OCI-LY1 (cell line): ENCODE measurements at regions not wholly inside any gene's neighbourhood (a gene's known extent, or its start where the extent isn't known, plus 50 kb on each side); places are given as distances from the start of the nearest gene placed in this dataset.

Source experiments
- H2AFZ ChIP-seq: fragments of 200-600 bp; sonication (generic), shearing (Covaris generic); 2 replicates; pipeline ENCODE4 v1.6.0; 2014; ENCODE audit warnings: antibody characterized with exemption, mild to moderate bottlenecking, low read length
- H3F3A ChIP-seq: fragments of 200-600 bp; sonication (generic), shearing (Covaris generic); 2 replicates; pipeline ENCODE4 v1.6.0; 2014; ENCODE audit warnings: mild to moderate bottlenecking, antibody characterized with exemption, low read length, moderate library complexity; ENCODE audit not compliant: insufficient read depth
- H3K27ac ChIP-seq: fragments of 200-600 bp; sonication (generic); 2 replicates; pipeline ENCODE4 v1.5.1; 2014; ENCODE audit warnings: low read length, mixed run types, mild to moderate bottlenecking, low read depth; ENCODE audit not compliant: poor library complexity, severe bottlenecking
- H3K27me3 ChIP-seq: fragments of 200-600 bp; sonication (generic); 2 replicates; pipeline ENCODE4 v1.6.0; 2014; ENCODE audit warnings: antibody characterized with exemption, mild to moderate bottlenecking, low read length, moderate library complexity; ENCODE audit not compliant: insufficient read depth
- H3K36me3 ChIP-seq: fragments of 200-600 bp; sonication (generic); 2 replicates; pipeline ENCODE4 v1.6.1; 2014; ENCODE audit warnings: mild to moderate bottlenecking, antibody characterized with exemption, low read length, moderate library complexity, mixed read lengths; ENCODE audit not compliant: insufficient read depth
- H3K4me1 ChIP-seq: fragments of 200-600 bp; sonication (generic); 2 replicates; pipeline ENCODE4 v1.5.1; 2014; ENCODE audit warnings: mild to moderate bottlenecking, low read length, moderate library complexity; ENCODE audit not compliant: insufficient read depth, severe bottlenecking
- H3K4me2 ChIP-seq: fragments of 200-600 bp; sonication (generic), shearing (Covaris generic); 2 replicates; pipeline ENCODE4 v1.6.1; 2014; ENCODE audit warnings: low read length
- H3K4me3 ChIP-seq: fragments of 200-600 bp; sonication (generic); 2 replicates; pipeline ENCODE4 v1.5.1; 2014; ENCODE audit warnings: low read length, low read depth, mild to moderate bottlenecking, mixed read lengths; ENCODE audit not compliant: poor library complexity, severe bottlenecking
- H3K79me2 ChIP-seq: fragments of 200-600 bp; shearing (Covaris generic); 2 replicates; pipeline ENCODE4 v1.6.1; 2016; ENCODE audit warnings: mixed run types, low read length, mixed read lengths; ENCODE audit not compliant: insufficient read depth
- H3K9ac ChIP-seq: fragments of 200-600 bp; sonication (generic), shearing (Covaris generic); 2 replicates; pipeline ENCODE4 v1.6.1; 2014; ENCODE audit warnings: mild to moderate bottlenecking, low read length, mixed read lengths
- H3K9me2 ChIP-seq: fragments of 200-600 bp; sonication (generic), shearing (Covaris generic); 2 replicates; pipeline ENCODE4 v1.6.1; 2014; ENCODE audit warnings: low read depth, mild to moderate bottlenecking, low read length, mixed read lengths
- H3K9me3 ChIP-seq: fragments of 200-600 bp; shearing (Covaris generic); 2 replicates; pipeline ENCODE4 v1.6.1; 2014; ENCODE audit warnings: low read length, mixed read lengths
- H4K20me1 ChIP-seq: fragments of 200-600 bp; sonication (generic), shearing (Covaris generic); 2 replicates; pipeline ENCODE4 v1.6.0; 2016; ENCODE audit warnings: mild to moderate bottlenecking, low read length; ENCODE audit not compliant: insufficient read depth
- EZH2 ChIP-seq: fragments of 200-600 bp; sonication (generic), shearing (Covaris generic); IDR thresholded peaks from 2 replicates; pipeline ENCODE4 v1.8.0; 2017; ENCODE audit warnings: borderline replicate concordance, mixed run types, mild to moderate bottlenecking, antibody characterized with exemption, low read length, moderate library complexity, mixed read lengths
- TF ChIP-seq, protein P1 (sequence below): fragments of 200-600 bp; sonication (generic), shearing (Covaris generic); IDR thresholded peaks from 2 replicates; pipeline ENCODE4 v1.5.1; 2017; ENCODE audit warnings: mild to moderate bottlenecking, antibody characterized with exemption, low read length, moderate library complexity, mixed read lengths

GRCh38 chr17:5678171-5678570 is 93.9 kb upstream of the NLRP1 start:
- H3K9me3 ChIP-seq = no peaks in the 10 kb centered on the region
- TF ChIP-seq EZH2 = no peak
- TF ChIP-seq, protein P1, sequence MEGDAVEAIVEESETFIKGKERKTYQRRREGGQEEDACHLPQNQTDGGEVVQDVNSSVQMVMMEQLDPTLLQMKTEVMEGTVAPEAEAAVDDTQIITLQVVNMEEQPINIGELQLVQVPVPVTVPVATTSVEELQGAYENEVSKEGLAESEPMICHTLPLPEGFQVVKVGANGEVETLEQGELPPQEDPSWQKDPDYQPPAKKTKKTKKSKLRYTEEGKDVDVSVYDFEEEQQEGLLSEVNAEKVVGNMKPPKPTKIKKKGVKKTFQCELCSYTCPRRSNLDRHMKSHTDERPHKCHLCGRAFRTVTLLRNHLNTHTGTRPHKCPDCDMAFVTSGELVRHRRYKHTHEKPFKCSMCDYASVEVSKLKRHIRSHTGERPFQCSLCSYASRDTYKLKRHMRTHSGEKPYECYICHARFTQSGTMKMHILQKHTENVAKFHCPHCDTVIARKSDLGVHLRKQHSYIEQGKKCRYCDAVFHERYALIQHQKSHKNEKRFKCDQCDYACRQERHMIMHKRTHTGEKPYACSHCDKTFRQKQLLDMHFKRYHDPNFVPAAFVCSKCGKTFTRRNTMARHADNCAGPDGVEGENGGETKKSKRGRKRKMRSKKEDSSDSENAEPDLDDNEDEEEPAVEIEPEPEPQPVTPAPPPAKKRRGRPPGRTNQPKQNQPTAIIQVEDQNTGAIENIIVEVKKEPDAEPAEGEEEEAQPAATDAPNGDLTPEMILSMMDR = no peak

GRCh38 chr17:5680766-5681165 is 96.5 kb upstream of the NLRP1 start:
- Histone ChIP-seq H3K9me2 (no peaks in the 10 kb centered on the region), H3K4me1 (no peaks in the 10 kb centered on the region), H3K27me3 (no peaks in the 10 kb centered on the region; the same call in 1 of the 2 replicates), H3K36me3 (no peaks in the 10 kb centered on the region), H3F3A (no peaks in the 10 kb centered on the region), H3K27ac (no peak overlapping the region), H3K9me3 (no peaks in the 10 kb centered on the region), H3K9ac (no peak overlapping the region), H4K20me1 (no peaks in the 10 kb centered on the region), H3K4me3 (no peak overlapping the region), H3K4me2 (no peak overlapping the region), H3K79me2 (no peaks in the 10 kb centered on the region), H2AFZ (no peak overlapping the region)
- no peak for TF ChIP-seq EZH2
- TF ChIP-seq, protein P1 = no peak

More at GRCh38 chr17:5678171-5678570, 93.9 kb upstream of the NLRP1 start:
- H4K20me1 ChIP-seq = no peaks in the 10 kb centered on the region
- no peaks in the 10 kb centered on the region for H3K4me1 ChIP-seq
- no peak overlapping the region for H3K27ac ChIP-seq
- no peaks in the 10 kb centered on the region for H3K27me3 ChIP-seq
- H3F3A ChIP-seq = no peaks in the 10 kb centered on the region
- no peak overlapping the region for H3K9ac ChIP-seq
- no peaks in the 10 kb centered on the region for H3K79me2 ChIP-seq
- H2AFZ ChIP-seq = no peak overlapping the region
- H3K4me3 ChIP-seq = no peak overlapping the region
- H3K9me2 ChIP-seq = no peaks in the 10 kb centered on the region
- no peaks in the 10 kb centered on the region for H3K36me3 ChIP-seq
- no peak overlapping the region for H3K4me2 ChIP-seq

DNA sequence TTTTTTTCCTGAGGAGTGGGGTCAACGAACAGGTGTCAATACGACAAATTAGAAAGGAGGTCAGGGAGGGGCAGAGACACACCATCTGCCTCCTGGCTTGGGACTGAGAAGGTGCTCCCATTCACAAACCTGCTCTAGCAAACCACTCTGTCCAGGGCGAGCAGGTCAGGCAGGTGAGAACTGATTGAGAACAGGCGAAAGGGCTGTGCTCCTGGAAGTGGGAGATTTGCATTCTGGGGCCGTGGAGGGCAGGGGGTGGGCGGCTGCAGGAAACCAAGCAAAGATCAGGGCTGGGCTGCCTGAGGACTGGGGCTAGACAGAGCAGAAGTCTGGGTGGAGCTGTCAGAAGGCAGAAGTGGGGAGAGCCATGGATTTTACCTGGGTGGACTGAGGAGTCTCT is 98.9 kb upstream of the NLRP1 start:
- no peak for TF ChIP-seq EZH2
- TF ChIP-seq, protein P1 = no peak
- Histone ChIP-seq H3K9ac (no peak overlapping the region), H3K4me2 (no peak overlapping the region), H3K36me3 (no peaks in the 10 kb centered on the region), H3K27ac (no peak overlapping the region), H3F3A (no peaks in the 10 kb centered on the region), H2AFZ (no peak overlapping the region), H3K9me3 (no peaks in the 10 kb centered on the region), H3K79me2 (no peaks in the 10 kb centered on the region), H3K4me1 (no peaks in the 10 kb centered on the region), H3K27me3 (no peaks in the 10 kb centered on the region; the same call in 1 of the 2 replicates), H3K4me3 (no peak overlapping the region), H4K20me1 (no peaks in the 10 kb centered on the region), H3K9me2 (no peaks in the 10 kb centered on the region)
